RWPE2 (cell line): ENCODE measurements at regions not wholly inside any gene's neighbourhood (a gene's known extent, or its start where the extent isn't known, plus 50 kb on each side); places are given as distances from the start of the nearest gene placed in this dataset.

Experiments used
- ATAC-seq: fragments of 200-7000 bp; cut with Tn5 transposase; 3 replicates; pipeline ENCODE4 v1.9.1; 2021; ENCODE audit warnings: low read depth
- DNase-seq: peaks from one replicate; pipeline ENCODE4 v3.0.0-alpha.2; 2020; ENCODE audit warnings: low spot score
- H3K27ac ChIP-seq: fragments of 450-650 bp; 2 replicates; pipeline ENCODE4 v1.5.1; 2017; ENCODE audit warnings: mild to moderate bottlenecking; ENCODE audit not compliant: poor library complexity, severe bottlenecking
- H3K27me3 ChIP-seq: fragments of 250-450 bp; sonication (Bioruptor Pico); 2 replicates; pipeline ENCODE4 v1.5.1; 2021; ENCODE audit warnings: mild to moderate bottlenecking, moderate library complexity; ENCODE audit not compliant: insufficient read depth, poor library complexity, severe bottlenecking
- H3K36me3 ChIP-seq: fragments of 250-450 bp; sonication (Bioruptor Pico); 2 replicates; pipeline ENCODE4 v1.5.1; 2020; ENCODE audit warnings: low read depth, mild to moderate bottlenecking, moderate library complexity
- H3K4me1 ChIP-seq: fragments of 250-450 bp; sonication (Bioruptor Pico); 2 replicates; pipeline ENCODE4 v1.5.1; 2021; ENCODE audit warnings: mild to moderate bottlenecking, moderate library complexity; ENCODE audit not compliant: insufficient read depth, poor library complexity, severe bottlenecking
- H3K4me3 ChIP-seq: fragments of 250-450 bp; sonication (Bioruptor Pico); 2 replicates; pipeline ENCODE4 v1.5.1; 2021; ENCODE audit warnings: mild to moderate bottlenecking, moderate library complexity; ENCODE audit not compliant: severe bottlenecking
- H3K9me3 ChIP-seq: fragments of 250-450 bp; sonication (Bioruptor Pico); 2 replicates; pipeline ENCODE4 v1.5.1; 2021; ENCODE audit warnings: mild to moderate bottlenecking, moderate library complexity; ENCODE audit not compliant: severe bottlenecking
- TF ChIP-seq, protein P1 (sequence below): fragments of 450-650 bp; IDR thresholded peaks from one replicate; pipeline ENCODE4 v1.5.1; 2017; ENCODE audit warnings: mild to moderate bottlenecking, moderate library complexity; ENCODE audit not compliant: poor library complexity, severe bottlenecking

DNA sequence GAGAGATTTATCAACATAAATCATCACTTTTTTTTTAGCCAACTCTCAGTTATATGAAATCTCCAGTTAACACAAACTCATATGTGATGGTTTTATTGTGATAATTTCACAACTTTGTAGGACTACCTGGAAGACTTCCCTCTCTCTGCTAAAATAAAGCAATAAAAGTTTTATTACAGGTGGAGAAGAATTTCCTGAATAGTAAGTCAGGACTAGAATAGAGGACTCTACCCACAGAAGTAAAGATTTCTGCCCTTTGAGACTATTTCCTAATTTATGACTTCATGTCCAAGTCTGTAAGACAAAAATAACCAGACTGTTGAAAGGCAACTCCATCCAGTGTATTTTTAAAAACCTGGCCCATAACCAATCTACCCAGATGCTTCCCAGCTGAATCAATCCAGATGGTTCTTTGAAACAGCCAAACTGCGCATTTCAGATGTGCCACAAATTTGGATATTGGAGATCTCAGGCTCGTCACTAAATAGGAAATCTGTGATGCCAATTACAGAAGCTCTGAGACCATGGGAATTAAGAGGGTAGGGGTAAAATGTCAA, 234.0 kb upstream of the NMUR2 start:
- no peaks in the 10 kb centered on the region for H3K36me3 ChIP-seq
- H3K27me3 ChIP-seq, result no peaks in the 10 kb centered on the region
- ATAC-seq (no peak), DNase-seq (no peak)
- no peaks in the 10 kb centered on the region for H3K9me3 ChIP-seq
- no peaks in the 10 kb centered on the region for H3K4me1 ChIP-seq
- no peak overlapping the region for H3K27ac ChIP-seq
- H3K4me3 ChIP-seq, result no peak overlapping the region
- TF ChIP-seq, protein P1, sequence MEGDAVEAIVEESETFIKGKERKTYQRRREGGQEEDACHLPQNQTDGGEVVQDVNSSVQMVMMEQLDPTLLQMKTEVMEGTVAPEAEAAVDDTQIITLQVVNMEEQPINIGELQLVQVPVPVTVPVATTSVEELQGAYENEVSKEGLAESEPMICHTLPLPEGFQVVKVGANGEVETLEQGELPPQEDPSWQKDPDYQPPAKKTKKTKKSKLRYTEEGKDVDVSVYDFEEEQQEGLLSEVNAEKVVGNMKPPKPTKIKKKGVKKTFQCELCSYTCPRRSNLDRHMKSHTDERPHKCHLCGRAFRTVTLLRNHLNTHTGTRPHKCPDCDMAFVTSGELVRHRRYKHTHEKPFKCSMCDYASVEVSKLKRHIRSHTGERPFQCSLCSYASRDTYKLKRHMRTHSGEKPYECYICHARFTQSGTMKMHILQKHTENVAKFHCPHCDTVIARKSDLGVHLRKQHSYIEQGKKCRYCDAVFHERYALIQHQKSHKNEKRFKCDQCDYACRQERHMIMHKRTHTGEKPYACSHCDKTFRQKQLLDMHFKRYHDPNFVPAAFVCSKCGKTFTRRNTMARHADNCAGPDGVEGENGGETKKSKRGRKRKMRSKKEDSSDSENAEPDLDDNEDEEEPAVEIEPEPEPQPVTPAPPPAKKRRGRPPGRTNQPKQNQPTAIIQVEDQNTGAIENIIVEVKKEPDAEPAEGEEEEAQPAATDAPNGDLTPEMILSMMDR, result no peak

DNA sequence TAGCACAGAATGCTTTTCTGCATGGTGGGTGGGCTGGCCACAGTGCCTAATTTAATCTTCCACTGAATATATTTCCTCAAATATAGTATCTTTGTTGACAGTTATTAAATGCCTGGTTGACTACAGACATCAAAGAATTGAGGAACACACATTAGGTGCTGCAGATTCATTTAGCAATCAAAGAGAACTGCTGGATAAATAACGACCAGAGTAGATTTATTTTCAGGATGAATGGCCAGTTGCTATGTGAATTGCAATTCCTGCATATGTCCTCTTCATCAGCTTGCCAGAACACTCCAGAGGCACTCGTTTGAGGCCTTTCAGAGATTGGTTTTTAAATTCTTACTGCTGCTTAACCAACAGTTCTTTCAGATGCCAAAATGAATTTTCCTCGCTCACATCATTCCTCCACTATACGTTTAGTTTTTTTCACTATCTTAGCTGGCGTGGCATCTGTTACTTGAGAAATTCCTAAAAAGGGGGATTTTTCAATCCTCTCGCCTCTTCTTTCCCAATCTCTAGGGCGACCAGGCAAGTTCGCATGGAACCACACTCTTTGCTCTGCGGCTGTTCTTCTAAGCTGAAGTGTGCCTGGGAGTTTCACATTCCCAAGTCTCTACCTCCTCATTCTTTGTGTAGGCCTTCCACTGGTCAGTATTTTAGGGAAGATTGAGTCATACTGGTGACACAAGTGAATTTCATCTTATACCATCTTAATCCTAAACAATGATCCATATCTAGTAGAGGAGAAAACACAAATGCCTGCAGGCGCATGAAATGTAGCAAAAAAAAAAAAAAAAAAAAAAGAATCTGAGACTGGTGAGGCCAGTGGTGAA, 237.1 kb upstream of the NMUR2 start:
- Histone ChIP-seq H3K4me1 (no peaks in the 10 kb centered on the region), H3K4me3 (no peak overlapping the region), H3K9me3 (no peaks in the 10 kb centered on the region), H3K27me3 (no peaks in the 10 kb centered on the region), H3K36me3 (no peaks in the 10 kb centered on the region), H3K27ac (no peak overlapping the region)
- TF ChIP-seq, protein P1, result no peak
- DNase-seq (no peak), ATAC-seq (no peak)

DNA sequence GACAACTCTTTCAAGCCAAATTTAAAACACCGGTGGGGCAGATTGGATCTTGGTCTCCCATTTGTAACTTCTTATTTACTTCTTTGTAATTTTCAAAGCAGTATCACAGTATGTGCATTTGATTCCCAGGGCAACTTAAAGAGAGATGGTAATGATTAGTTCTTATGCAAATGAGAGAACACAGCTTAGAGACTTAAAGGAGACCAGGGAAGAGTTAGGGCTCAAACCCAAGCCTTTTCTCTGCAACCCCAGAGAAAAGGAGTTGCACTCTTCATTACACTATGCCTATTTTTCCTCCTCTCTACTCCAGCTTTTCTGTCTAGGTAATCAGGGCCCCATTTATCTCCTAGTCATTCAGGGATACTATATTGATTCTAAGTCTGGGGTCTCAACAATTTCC, 237.8 kb upstream of the NMUR2 start:
- Histone ChIP-seq H3K4me3 (no peak overlapping the region), H3K9me3 (no peaks in the 10 kb centered on the region), H3K4me1 (no peaks in the 10 kb centered on the region), H3K27me3 (no peaks in the 10 kb centered on the region), H3K36me3 (no peaks in the 10 kb centered on the region), H3K27ac (no peak overlapping the region)
- ATAC-seq, result no peak
- no peak for DNase-seq
- TF ChIP-seq, protein P1, result no peak

DNA sequence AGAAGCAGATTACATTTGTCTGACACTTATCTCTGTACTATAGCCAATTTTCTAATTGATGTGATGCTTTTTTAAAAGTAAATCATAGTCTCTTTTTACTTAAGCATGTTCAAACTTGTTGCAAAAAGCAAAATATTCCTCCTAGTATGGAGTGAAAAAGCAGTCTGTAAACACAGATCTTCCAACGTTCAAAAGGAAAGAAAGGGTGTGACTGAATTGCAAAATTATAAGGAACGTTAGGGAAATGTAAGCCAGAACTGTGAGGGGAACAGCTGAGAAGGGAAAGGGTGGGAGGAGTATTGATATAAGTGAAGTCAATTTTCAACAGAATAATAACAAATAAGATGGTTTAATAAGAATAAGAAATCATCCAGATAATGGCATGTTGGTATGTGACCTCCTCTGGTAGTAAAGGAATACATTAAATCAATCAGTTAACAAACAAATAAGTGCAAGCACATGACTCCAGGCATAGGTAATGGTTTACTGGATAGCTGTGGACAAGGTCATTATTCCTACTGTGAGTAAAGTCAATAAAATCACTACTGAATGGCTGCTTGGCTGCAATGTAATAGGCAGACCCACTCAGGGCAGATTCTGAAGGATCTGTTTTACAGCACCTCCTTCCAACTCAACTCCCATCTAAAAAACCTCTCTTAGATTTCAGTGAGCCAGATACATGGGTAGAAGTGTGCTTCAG, 239.1 kb upstream of the NMUR2 start:
- no peak overlapping the region for H3K4me3 ChIP-seq
- no peak overlapping the region for H3K27ac ChIP-seq
- H3K9me3 ChIP-seq, result no peaks in the 10 kb centered on the region
- DNase-seq (no peak), ATAC-seq (no peak)
- no peaks in the 10 kb centered on the region for H3K27me3 ChIP-seq
- TF ChIP-seq, protein P1, result no peak
- H3K4me1 ChIP-seq, result no peaks in the 10 kb centered on the region
- H3K36me3 ChIP-seq, result no peaks in the 10 kb centered on the region

DNA sequence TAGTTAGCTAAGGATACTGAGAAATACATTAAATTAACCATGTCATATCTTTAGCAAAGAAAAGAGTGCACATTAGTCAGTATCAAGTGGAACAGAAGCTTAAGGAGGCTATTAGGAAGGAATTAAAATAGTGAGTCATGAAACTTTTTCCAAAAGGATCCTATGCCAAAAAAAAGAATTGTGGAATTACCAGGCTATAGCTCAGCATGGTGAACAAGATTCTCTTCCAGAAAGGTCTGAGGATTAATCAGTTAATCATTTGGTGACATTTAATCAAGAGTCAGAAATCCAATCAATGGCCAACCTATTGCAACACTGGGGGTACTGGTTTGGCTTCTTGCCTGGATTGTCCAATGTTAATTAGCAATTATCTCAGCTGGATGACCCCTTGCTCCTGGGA, 244.5 kb upstream of the NMUR2 start:
- Histone ChIP-seq H3K27me3 (peaks cover 6% of the 10 kb centered on the region), H3K27ac (no peak overlapping the region), H3K4me3 (no peak overlapping the region), H3K36me3 (no peaks in the 10 kb centered on the region), H3K9me3 (no peaks in the 10 kb centered on the region), H3K4me1 (no peaks in the 10 kb centered on the region)
- TF ChIP-seq, protein P1, result no peak
- ATAC-seq, result no peak
- DNase-seq, result no peak
